Fibroblast of peridontal ligament (primary cell): ENCODE measurements at regions not wholly inside any gene's neighbourhood (a gene's known extent, or its start where the extent isn't known, plus 50 kb on each side); places are given as distances from the start of the nearest gene placed in this dataset.
"Not testable (repeated sequence)": the region's sequence is repeated elsewhere in the genome, so short reads cannot be mapped to it uniquely, and the experiment has no call there.

ENCODE experiments used
- DNase-seq: peaks from one replicate; pipeline ENCODE4 v3.0.0-alpha.2; 2010; ENCODE audit errors: extremely low read depth

GRCh38 chr1:66460776-66461175 is 73.2 kb upstream of the SGIP1 start:
- DNase-seq: no peak

GRCh38 chr1:66462313-66462712 is 71.6 kb upstream of the SGIP1 start:
- no peak for DNase-seq

GRCh38 chr1:66464351-66464750 is 69.6 kb upstream of the SGIP1 start:
- DNase-seq: no peak

GRCh38 chr1:66464802-66465201 is 69.2 kb upstream of the SGIP1 start:
- DNase-seq: peak; percentile 99

- peak; percentile 75 for DNase-seq
These were observed 67.3 kb upstream of the SGIP1 start for GRCh38 chr1:66466695-66467094.

GRCh38 chr1:66468722-66469121 is 65.2 kb upstream of the SGIP1 start:
- DNase-seq: peak; percentile 25

GRCh38 chr1:66475940-66476339 is 58.0 kb upstream of the SGIP1 start:
- DNase-seq: no peak

GRCh38 chr1:66476774-66477173 is 57.2 kb upstream of the SGIP1 start:
- DNase-seq: no peak

- DNase-seq: peak; percentile 83
These were observed 55.8 kb upstream of the SGIP1 start for GRCh38 chr1:66478116-66478515.

GRCh38 chr1:66480162-66480561 is 53.8 kb upstream of the SGIP1 start:
- DNase-seq: no peak

- not testable (repeated sequence) for DNase-seq
These were observed 52.7 kb upstream of the SGIP1 start for GRCh38 chr1:66481215-66481614.
